Fibroblast of skin of scalp (primary cell): ENCODE measurements at regions not wholly inside any gene's neighbourhood (a gene's known extent, or its start where the extent isn't known, plus 50 kb on each side); places are given as distances from the start of the nearest gene placed in this dataset.
A peak's percentile ranks its signal among the peaks of the same experiment; 100 is the strongest.

ENCODE experiments used
- DNase-seq: peaks from one replicate; pipeline ENCODE4 v3.0.0-alpha.2; 2013

DNA sequence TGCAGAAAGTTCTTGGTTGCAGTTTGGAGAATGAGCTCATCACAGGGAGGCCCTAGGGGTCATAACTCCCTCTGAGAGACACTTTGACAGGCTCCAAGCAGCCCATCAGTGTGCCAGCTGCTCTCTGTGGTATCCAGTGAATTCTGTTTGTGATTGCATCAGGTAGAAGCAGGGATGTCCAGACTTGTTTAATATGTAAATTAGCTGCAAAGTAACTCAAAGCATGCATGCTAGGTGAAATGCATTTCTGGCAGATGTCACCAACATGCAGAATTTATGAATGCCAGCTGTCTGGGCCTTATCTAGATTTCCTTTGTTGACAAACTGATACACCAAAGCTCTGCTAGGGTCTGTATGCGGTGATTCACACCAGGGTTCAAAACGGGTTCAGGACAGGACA lies 123.6 kb upstream of the MTNR1B start:
- DNase-seq = no peak

DNA sequence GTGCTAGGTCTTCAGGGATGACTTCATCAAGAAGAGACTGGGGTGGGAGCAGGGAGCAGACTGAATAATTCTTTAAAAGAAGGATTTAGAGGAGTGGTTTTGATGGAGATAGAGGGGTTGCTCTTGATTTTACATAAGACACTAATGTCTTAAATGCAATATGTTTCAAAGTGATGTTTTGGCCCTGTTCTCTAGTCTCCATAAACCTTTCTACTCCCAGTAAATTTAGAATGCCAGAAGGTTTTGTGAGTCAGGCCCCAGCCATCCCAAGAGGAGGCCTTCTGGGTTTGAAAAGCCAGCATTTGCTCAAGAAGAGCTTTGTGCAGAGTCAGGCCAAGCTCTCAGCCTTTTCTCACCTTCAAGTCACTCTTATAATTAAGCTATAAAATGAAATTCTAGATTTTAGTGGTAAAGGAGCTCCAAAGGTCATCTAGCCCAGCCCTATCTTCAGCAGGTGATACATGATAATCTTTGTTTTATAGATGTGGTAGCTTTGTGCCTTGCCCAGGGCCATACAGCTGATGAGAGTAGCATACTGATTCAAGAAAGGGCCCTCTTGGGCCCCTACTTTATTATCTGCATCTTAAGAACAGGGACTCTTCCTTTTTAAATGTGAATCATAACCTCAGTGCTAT lies 122.8 kb upstream of the MTNR1B start:
- peak; percentile 20 for DNase-seq

DNA sequence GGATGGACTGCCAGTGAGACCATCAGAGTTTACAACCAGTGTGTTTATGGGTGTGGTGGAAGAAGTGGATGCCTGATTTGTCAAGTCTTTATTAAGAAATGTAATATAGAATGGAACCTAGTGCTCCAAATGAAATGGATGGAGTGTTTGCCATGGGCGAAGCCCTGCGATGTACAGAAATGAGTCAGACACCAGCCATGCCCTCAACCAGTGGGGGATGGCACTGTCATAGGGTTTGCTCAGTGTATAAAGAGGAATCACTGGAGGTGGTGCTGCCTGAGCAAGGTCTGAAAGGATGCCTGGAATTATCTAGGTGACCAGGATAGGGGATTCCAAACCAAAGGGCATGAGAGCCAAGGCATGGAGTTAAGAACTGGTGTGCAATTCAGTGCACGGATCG lies 120.9 kb upstream of the MTNR1B start:
- DNase-seq = no peak

DNA sequence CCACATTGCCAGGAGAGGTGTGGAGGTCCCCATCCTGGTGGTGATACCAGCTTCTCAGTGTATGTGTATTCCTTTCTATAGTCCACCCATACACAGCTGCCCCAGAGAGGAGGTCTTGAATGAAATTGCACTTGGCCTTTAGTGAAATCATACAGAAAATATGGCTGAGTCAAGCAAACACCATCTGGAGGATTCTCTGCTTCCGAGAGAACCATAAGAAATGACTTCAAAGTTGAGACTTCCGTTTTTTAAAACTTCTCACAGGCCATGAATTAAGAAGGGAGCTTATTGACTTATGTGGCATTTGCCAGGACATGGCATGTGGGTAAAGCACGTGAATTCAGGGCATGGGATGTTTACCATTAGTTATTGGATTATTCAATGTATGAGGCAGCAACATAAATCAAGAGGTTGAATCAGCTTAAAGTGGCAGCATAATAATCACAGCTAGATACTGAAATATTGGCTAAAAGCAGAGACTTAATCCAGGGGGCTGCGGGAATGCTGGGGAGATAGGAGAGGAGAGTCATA lies 119.1 kb upstream of the MTNR1B start:
- no peak for DNase-seq

DNA sequence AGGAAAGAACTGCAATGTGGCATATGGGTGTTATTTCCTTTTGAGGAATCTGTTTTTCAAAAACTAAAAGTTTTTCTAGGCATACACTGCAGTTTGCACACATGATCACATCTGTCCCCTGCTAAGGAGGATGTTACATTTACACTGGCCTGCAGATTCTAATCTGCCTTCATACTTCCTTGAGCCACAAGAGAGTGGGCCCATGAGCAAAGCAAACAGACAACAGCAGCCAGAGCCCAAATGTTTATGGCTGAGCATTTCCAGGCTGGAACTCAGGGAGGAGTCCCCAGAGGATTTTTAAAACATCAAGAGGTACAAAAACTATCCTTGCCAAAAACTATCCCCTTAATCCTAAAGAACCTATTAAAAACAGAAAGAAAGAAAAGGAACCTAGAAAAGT lies 117.2 kb upstream of the MTNR1B start:
- DNase-seq = no peak

DNA sequence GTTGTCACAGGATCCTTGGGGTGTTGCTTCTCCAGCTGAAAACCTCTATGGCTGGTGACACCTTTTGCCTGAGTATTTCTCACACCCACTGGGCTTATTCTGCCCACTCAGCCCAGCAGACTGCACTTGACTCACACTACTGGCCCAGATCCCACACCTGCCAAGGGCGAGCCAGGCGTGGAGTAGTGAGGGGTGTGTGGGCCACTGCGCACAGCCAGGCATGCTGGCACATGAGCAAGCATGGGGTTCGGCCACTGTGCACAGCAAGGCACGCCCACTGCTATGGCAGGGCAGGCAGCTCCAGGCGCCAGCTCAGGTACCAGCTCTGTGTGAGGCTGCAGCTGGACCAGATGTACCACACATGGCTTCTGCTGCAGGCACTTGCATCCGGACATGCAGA lies 116.5 kb upstream of the MTNR1B start:
- DNase-seq = no peak

DNA sequence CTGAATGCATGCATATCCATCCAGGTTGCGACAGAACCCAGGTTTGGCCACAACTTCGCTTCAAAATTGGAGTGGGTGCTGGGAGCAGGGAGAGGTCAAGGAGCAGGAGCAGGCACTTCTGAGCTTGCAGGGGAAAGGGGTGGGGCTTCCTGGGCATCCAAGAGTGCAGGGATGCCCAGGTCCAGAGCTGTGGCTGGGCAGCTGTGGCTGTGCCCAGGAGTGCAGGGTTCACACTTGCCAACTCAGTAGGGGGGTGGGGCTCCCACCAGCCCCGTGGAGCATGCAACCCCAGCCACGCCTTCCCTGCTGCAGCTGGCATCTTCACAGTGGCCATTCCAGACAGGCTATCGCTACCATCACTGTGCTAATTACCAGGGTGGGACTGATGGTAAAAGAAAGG lies 115.3 kb upstream of the MTNR1B start:
- DNase-seq = no peak

DNA sequence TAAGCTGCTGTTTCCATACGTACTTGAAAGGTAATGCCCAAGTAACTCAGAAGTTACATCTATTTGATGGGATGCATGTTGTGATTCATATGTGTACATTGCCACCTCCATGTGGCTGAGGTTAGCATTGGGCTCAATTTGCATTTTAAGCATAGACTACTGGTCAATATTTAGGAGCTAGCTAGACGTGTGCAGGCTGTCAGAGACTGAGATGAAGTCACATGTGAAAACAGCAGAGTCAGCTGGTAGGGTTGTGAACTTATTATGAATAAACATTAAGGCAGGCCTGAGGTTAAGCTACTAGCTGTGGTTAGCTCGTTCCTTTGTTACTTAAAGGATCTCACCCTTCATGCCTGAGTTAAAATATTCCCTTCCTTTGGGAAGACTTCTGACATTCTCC lies 114.5 kb upstream of the MTNR1B start:
- DNase-seq = no peak

DNA sequence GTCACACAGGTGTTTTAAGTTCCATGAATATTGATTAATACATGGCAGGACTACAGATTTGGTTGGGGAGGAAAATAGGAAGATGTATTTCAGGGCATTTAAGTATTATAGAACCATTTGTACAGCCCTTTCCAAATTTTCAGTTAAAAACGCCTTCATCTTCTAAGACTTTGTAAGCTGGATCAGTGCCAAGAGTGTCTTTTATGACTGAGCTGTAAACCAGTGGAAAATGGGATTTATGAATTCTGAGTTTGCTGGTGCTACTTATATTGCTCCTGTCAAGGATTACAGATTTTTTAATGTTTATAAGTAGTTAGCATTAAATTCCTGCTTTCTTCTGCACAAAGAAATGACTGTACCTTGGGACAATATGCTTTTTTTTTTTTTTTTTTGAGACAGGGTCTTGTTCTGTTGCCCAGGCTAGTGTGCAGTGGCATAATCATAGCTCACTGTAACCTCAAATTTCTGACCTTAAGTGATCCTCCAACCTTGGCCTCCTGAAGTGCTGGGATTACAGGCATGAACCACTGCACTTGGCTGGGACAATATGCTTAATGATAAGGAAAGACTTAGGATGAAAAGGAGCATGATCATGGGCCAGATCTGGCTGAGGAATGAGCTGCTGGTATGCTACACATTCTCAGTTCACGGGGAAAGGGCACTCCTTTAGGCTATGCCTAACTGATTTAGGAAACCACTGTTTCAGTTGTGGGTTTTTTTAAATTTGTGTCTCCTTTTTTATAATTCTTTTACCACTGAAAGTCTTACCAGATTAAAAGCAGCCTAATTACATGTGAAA lies 113.6 kb upstream of the MTNR1B start:
- no peak for DNase-seq

DNA sequence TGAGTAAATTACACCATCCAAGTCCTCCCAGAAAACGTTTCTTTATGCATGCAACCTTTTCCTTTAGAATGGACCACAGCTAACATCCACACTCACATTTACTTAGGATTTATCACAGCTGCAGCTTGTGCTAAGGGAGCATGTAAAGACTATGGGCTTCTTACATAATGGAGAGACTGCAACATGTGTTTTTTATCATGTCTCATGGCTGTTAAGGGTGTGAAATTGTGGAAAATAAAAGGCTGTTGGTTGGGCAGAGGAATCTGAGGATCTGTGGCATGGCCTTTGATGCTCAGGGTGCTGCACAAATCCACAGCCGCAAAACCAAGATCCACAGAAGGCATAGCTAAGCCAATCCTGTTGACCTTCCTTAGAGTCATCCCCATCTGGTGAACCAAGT lies 112.0 kb upstream of the MTNR1B start:
- DNase-seq = no peak

DNA sequence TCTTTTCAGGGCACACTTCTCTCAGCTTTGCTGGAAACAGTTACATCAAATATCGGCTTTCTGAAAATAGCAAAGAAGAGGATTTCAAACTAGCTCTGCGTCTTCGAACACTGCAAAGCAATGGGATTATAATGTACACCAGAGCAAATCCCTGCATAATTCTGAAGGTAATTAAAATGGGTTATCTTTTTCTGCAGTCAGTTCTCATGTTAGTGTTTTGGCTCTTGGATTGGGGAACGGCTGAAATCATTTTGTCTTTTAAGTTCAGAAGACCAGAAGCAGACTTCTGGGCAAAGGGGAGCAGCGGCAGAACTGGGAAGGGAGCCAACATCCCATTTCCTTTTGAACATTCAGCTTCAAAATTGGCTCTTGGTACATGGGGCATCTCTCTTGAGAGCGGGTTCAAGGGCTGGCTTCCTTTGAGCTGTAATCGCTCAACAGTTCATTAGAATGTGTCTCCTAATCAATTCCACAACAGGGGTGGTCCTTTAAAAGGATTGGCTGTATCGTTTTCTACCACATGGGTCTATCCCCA lies 110.2 kb upstream of the MTNR1B start:
- no peak for DNase-seq

DNA sequence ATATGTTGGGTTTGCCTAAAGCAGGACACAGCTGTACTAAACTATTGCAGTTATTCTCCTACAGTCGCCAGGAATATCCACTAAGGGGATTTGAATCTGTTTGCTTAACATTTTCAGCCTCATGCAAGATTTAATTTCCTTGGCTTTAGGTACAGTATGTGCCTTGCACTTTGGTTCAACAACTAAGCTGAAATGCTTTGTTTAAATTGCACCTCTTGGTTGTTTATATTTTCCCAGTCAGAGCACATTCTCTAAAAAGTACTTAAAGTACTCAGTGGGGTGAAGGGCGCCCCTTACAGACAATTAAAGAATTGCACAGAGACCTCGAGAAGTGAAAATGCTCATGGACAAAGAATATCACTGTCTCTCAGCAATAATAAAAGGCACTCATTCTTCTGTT lies 107.8 kb upstream of the MTNR1B start:
- no peak for DNase-seq

DNA sequence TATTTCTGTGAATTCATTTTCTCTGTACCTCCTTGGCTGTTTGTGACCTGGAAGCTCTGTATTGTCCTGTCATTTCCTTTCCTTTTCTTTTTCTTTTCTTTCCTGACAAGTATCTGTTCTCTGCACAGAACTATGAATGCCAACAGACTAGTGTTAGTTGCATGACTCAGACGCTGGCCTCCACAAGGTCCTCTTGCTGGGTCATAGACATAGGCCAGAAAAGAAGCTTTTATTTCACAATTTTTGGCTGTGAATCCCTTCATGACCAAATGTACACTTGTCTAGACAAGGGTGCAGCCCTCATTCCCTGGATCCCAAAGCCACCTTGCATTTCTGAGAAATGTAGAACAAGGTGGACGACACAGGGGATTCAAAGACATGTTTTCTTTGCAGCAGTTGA lies 104.1 kb upstream of the MTNR1B start:
- peak; percentile 29 for DNase-seq

DNA sequence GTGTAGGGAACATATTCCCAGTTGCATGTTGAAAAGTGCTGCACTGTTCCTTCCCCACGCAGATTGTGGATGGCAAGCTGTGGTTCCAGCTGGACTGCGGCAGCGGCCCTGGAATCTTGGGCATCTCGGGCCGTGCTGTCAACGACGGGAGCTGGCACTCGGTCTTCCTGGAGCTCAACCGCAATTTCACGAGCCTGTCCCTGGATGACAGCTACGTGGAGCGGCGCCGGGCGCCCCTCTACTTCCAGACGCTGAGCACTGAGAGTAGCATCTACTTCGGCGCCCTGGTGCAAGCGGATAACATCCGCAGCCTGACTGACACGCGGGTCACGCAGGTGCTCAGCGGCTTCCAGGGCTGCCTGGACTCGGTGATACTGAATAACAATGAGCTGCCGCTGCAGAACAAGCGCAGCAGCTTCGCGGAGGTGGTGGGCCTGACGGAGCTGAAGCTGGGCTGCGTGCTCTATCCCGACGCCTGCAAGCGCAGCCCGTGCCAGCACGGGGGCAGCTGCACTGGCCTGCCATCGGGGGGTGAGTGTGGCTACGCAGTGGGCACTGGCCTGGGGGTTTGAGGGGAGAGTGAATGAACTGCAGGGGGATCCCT lies 102.7 kb upstream of the MTNR1B start:
- no peak for DNase-seq

DNA sequence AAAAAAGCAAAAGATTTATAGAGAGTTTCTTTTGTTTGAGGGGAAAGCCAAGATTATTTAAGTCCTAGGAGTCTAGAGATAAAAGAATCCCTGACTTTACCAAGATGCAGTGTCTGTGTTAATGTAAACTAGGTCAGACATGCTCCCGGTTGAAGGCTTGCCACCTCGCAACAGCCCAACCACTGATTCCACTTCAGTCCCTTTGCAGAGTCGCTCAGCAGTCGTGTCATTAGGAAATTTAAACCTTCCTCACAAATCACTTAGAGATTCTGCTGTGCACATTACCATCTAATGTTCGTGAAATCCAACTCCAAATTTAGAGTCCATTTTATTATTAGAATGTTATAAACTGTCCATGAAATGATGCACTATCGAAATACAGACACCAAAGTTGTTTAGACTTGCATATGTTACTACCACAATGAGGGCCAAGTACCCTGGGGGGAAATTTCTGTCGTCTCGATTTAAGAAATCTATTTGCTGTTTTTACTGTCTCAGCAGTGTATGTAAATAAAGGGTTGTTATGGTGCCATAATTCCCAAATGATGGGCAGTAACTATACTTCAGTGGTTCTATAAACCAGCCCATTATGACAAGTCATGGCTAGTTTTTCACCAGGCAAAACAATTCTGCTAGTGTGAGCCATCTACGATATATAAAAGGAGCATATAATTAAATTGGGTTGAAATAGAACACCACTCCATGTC lies 101.4 kb upstream of the MTNR1B start:
- no peak for DNase-seq

DNA sequence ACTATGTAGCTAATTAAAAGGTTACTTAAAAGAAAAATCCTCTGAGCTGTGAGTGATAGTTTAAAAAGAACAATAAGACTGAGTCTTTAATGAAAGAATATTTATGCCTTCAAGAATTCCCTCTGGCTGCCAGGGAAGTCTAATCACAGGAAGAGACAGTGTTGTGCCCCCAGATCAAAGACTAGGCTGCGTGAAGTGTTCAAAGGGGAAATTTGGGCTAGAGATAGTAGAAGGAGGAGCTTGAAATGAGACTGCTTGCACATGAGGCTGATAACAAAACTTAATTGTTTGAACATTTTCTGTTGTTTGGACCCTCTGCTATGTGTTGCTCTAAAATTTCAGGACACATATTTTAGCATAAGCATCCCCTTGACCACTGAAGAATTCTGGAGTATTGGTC lies 99.7 kb upstream of the MTNR1B start:
- DNase-seq = no peak

DNA sequence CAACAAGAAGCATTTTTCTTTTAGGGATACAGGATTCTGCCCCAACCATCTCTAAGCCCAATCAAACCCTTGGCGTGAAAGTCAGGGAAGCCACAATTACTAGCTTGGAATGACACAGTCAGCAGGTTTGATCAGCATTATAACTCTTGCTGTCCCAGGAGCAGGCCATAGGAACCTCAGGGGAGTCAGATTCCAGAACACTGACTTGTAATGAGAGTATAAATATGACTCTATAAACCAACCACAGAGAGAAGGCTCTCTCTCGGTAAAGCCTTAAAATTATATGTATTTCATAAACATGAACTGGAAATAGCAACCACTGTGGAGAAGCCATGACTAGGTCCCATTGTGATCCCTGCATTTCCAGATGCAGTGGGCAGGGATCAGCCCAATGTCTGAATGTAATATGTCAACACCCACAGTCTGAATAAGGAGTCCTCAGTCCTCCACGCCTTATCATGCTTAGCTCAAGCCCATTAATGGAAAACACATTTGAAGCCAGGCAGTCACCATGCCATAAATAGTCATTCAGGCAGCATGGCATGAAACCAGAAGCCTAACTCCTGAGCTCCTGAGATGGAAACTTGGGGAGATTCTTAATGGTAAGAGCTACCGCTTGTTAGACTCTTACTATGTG lies 99.1 kb upstream of the MTNR1B start:
- DNase-seq = peak; percentile 84

DNA sequence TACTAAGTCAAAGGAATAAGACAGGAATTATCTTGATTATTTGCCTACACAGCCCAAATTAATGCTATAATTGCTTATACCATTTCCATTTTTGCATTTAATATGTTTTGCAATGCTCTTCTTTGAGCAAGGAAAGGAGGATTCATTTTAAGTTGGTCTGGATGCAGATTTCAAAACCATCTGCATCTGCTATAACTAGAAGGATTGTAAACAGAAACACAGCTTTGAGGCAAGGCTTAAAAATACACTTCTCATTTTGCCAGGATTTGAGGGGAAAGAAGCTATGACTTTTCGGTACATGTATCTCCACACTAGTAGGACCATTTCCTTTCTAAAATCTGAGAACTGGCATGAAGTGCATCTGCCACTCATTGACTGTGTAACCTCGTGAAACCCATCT lies 95.9 kb upstream of the MTNR1B start:
- DNase-seq = no peak

DNA sequence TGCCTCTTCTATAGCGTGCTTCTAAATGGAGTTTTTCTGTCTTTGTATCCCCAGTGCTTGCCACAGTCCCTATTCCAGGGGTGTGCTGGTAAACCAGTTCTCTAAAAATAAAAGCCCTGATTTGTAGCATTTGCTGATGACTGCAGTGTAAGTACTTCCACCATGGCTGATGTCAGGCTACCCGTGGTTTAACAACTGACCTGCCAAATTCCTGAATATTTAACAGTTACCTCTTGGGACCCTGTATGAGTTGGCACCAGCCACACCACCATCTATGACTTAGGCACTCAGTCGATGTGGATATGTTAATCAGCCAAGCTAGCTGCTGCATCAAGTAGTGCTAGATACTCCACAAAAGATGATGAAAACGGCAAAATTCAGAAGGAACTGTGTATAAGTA lies 94.0 kb upstream of the MTNR1B start:
- peak; percentile 37 for DNase-seq

DNA sequence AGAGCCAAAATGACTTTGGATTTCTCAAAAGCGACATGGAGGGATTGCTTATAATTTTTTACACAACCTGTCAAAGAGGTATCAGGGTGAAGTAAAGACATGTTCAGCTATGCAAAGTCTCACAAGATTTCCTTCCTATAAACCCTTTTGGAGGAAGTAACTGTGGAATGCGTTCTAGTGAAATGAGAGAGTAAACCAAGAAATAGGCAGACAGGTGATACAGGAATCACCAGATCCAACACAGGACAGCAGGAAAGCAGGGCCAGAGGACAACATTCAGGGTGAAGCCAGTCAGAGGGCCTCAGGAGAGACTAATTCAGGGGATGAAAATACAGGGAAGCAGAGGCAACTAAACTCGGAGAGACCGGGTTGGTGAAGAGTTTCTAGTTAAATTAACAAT lies 90.4 kb upstream of the MTNR1B start:
- DNase-seq = no peak

DNA sequence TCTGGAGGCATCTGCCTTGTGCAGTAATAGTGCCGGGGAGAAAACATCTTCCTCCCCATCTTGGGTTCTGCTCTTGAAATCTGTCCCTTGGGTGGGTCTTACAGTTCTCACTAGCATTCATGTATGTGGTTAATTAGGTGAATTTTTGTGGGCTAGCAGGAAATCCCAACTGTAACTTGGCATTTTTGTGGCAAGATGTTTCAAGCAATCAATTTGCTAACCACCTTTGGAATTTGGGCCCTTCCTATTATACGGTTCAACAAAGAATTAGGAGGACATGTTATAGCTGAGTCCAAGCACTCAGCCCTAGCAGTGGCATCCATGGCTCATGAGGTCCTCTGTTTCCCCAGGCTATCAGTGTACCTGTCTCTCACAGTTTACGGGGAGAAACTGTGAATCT lies 89.1 kb upstream of the MTNR1B start:
- peak; percentile 86 for DNase-seq

DNA sequence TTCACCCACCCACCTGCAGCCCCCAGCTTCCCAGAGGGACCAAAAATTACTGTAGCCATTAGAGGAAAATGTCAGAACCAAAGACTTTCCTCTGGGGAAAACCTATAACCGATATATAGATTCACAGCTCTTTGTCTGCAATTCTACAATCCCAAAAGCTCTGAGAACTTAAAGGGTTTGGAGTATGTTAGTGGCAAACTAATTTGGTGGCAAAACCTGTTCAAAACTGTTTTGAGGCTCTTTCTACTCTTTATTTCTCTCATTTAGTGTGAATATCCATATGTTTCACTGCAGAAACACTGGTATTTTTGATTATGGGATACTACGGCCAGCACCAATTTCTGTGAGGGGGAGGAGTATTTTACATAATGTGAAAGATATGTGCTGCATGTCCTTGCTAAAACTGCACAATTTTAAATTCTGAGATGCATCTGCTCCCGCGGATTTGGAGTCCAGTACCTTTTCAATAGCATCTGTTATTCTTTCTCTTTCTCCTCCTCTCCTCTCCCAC lies 87.5 kb upstream of the MTNR1B start:
- no peak for DNase-seq
